ENCODE measurements at regions not wholly inside any gene's neighbourhood (a gene's known extent, or its start where the extent isn't known, plus 50 kb on each side); places are given as distances from the start of the nearest gene placed in this dataset.

DNA sequence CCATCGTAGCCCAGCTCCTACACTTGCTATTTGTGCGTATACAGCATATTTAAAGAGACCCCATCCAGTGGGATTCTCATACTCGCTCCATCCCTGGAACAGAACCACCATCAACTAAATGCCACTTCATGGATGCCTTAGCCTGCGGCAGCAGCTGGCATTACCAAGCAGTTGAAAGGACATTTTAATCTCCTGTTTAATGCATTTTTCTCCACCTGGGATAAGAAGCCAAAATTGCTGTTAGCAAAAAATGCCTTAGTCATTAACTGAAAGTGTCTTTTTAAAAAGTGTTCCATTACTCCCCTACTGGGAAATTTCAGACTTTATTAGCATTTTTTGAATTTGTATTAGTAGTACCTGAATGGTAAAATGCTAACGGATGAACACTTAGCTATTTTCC lies 662.6 kb upstream of the MEF2C start:
- dilution Hi-C loops (cut with HindIII; ENCODE audit: low sequenced_read_pairs, unreplicated experiment) = no loop called here
- 90% methylated on average over 2 of the region's 5 CpGs; no CpG with 5 or more reads in 1 of the 2 experiments for WGBS, 2 experiments (ENCODE audit: extremely low coverage in 2 of 2, insufficient read length in 1 of 2)

More for the DNA sequence above, 662.6 kb upstream of the MEF2C start:
- Histone ChIP-seq H2BK5ac (ENCODE audit: low read depth, low read length, poor library complexity, severe bottlenecking) (no peak overlapping the region), H3K4me3 (ENCODE audit: insufficient read depth, low read depth, low read length) (no peak overlapping the region), H4K91ac (ENCODE audit: insufficient read depth, low read depth, low read length) (no peak overlapping the region), H3K27me3 (ENCODE audit: control insufficient read depth, insufficient read depth, low read length) (no peaks in the 10 kb centered on the region), H2AFZ (replicated peaks; ENCODE audit: low read length, poor library complexity) (no peak overlapping the region), H2BK20ac (ENCODE audit: low read depth, low read length) (no peak overlapping the region), H4K5ac (ENCODE audit: low read depth, low read length) (no peak overlapping the region), H3K9ac (ENCODE audit: low read depth, low read length) (no peak overlapping the region), H4K8ac (ENCODE audit: low read depth in 2 of 2, low read length in 2 of 2) (no peak overlapping the region), H3K14ac (replicated peaks; ENCODE audit: low read depth, low read length) (no peak overlapping the region), H3K79me1 (ENCODE audit: low read depth in 1 of 2, low read length in 2 of 2) (no peaks in the 10 kb centered on the region), H3K9me1 (ENCODE audit: insufficient read depth, low read length) (no peaks in the 10 kb centered on the region), H3K4me2 (ENCODE audit: low read depth, low read length) (no peak overlapping the region), H3K23ac (ENCODE audit: low read depth, low read length) (no peak overlapping the region), H2BK120ac (ENCODE audit: low read depth, low read length) (no peak overlapping the region), H3K4me1 (ENCODE audit: control insufficient read depth, insufficient read depth, low read length) (no peaks in the 10 kb centered on the region), H3K18ac (ENCODE audit: low read depth, low read length) (no peak overlapping the region), H2BK15ac (ENCODE audit: low read depth, low read length) (no peak overlapping the region), H4K20me1 (ENCODE audit: insufficient read depth, low read length) (no peaks in the 10 kb centered on the region), H3K36me3 (ENCODE audit: control insufficient read depth, insufficient read depth, low read length) (no peaks in the 10 kb centered on the region), H2AK5ac (ENCODE audit: low read depth, low read length) (no peak overlapping the region), H2AK9ac (replicated peaks; ENCODE audit: low read depth, low read length, poor library complexity) (no peak overlapping the region), H3K56ac (ENCODE audit: extremely low read depth, insufficient read depth, low read length) (no peak overlapping the region), H3K27ac (ENCODE audit: insufficient read depth, low read length) (no peak overlapping the region), H3K9me3 (ENCODE audit: control insufficient read depth, insufficient read depth, low read length) (no peaks in the 10 kb centered on the region), H3K4ac (ENCODE audit: low read depth, low read length) (no peak overlapping the region)
- intact Hi-C loops (cut with micrococcal nuclease) = no loop called here
- POLR2A ChIA-PET (ENCODE audit: unreplicated experiment) = no interaction called here
- no peak for DNase-seq
- ATAC-seq (ENCODE audit: low read depth) = no peak
- TF ChIP-seq MXI1 (IDR thresholded peaks at IDR 0.05; ENCODE audit: borderline replicate concordance, low read depth, low read length) = no peak
- TF ChIP-seq MAFK (IDR thresholded peaks at IDR 0.05; ENCODE audit: low read depth, low read length) = no peak
- no peak for TF ChIP-seq NFE2L2 (IDR thresholded peaks at IDR 0.05; ENCODE audit: low read depth, low read length)
- no peak for TF ChIP-seq MAZ (IDR thresholded peaks at IDR 0.05; ENCODE audit: borderline replicate concordance, low read depth, low read length)
- no peak for TF ChIP-seq POLR2A (IDR thresholded peaks at IDR 0.05; ENCODE audit: low read depth, low read length)
- no peak for TF ChIP-seq BHLHE40 (IDR thresholded peaks at IDR 0.05; ENCODE audit: low read depth, low read length)
- TF ChIP-seq, protein P1, sequence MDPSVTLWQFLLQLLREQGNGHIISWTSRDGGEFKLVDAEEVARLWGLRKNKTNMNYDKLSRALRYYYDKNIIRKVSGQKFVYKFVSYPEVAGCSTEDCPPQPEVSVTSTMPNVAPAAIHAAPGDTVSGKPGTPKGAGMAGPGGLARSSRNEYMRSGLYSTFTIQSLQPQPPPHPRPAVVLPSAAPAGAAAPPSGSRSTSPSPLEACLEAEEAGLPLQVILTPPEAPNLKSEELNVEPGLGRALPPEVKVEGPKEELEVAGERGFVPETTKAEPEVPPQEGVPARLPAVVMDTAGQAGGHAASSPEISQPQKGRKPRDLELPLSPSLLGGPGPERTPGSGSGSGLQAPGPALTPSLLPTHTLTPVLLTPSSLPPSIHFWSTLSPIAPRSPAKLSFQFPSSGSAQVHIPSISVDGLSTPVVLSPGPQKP (IDR thresholded peaks at IDR 0.05; ENCODE audit: borderline replicate concordance, low read depth, low read length) = no peak
- TF ChIP-seq, protein P2, sequence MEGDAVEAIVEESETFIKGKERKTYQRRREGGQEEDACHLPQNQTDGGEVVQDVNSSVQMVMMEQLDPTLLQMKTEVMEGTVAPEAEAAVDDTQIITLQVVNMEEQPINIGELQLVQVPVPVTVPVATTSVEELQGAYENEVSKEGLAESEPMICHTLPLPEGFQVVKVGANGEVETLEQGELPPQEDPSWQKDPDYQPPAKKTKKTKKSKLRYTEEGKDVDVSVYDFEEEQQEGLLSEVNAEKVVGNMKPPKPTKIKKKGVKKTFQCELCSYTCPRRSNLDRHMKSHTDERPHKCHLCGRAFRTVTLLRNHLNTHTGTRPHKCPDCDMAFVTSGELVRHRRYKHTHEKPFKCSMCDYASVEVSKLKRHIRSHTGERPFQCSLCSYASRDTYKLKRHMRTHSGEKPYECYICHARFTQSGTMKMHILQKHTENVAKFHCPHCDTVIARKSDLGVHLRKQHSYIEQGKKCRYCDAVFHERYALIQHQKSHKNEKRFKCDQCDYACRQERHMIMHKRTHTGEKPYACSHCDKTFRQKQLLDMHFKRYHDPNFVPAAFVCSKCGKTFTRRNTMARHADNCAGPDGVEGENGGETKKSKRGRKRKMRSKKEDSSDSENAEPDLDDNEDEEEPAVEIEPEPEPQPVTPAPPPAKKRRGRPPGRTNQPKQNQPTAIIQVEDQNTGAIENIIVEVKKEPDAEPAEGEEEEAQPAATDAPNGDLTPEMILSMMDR (conservative IDR thresholded peaks at IDR 0.05; ENCODE audit: low read depth, low read length) = no peak
- no peak for TF ChIP-seq CEBPB (IDR thresholded peaks at IDR 0.05; ENCODE audit: low read depth, low read length)
- TF ChIP-seq, protein P3, sequence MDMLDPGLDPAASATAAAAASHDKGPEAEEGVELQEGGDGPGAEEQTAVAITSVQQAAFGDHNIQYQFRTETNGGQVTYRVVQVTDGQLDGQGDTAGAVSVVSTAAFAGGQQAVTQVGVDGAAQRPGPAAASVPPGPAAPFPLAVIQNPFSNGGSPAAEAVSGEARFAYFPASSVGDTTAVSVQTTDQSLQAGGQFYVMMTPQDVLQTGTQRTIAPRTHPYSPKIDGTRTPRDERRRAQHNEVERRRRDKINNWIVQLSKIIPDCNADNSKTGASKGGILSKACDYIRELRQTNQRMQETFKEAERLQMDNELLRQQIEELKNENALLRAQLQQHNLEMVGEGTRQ (IDR thresholded peaks at IDR 0.05; ENCODE audit: low read depth, low read length) = no peak
- no peak for TF ChIP-seq RFX5 (IDR thresholded peaks at IDR 0.05; ENCODE audit: low read depth, low read length)
- TF ChIP-seq SMC3 (IDR thresholded peaks at IDR 0.05; ENCODE audit: low read depth, low read length) = no peak
- no peak for TF ChIP-seq FOS (IDR thresholded peaks at IDR 0.05; ENCODE audit: low read depth, low read length)
- no peak for TF ChIP-seq CHD1 (IDR thresholded peaks at IDR 0.05; ENCODE audit: low read depth, low read length)
- TF ChIP-seq RAD21 (IDR thresholded peaks at IDR 0.05; ENCODE audit: low read length) = no peak
- no peak for TF ChIP-seq RCOR1 (IDR thresholded peaks at IDR 0.05; ENCODE audit: insufficient replicate concordance, low read length)
- CTCF ChIA-PET = no interaction called here
- in situ Hi-C loops (cut with MboI; ENCODE audit: low sequenced_read_pairs) = no loop called here
- no TSS peak for BruUV-seq (replicated peaks)
